NCI-H1105 treated with DMSO at 0.1 percent for 48 hours (cell line): ENCODE measurements at regions not wholly inside any gene's neighbourhood (a gene's known extent, or its start where the extent isn't known, plus 50 kb on each side); places are given as distances from the start of the nearest gene placed in this dataset.

Experiments used
- DNase-seq: peaks from one replicate; lab custom pipeline; 2025; lab: John Stamatoyannopoulos, UW

GRCh38 chr22:48239461-48240147, 1477.2 kb downstream of the TBC1D22A start:
- no peak for DNase-seq

- no peak for DNase-seq
These were observed 1476.5 kb downstream of the TBC1D22A start for GRCh38 chr22:48238966-48239365.

- no peak for DNase-seq
These were observed 1476.0 kb downstream of the TBC1D22A start for GRCh38 chr22:48238284-48238915.

- DNase-seq, result no peak
These were observed 1475.2 kb downstream of the TBC1D22A start for GRCh38 chr22:48237466-48238283.

- no peak for DNase-seq
These were observed 1473.8 kb downstream of the TBC1D22A start for GRCh38 chr22:48236261-48236660.

GRCh38 chr22:48235744-48236143, 1473.3 kb downstream of the TBC1D22A start:
- no peak for DNase-seq

- DNase-seq, result no peak
These were observed 1471.6 kb downstream of the TBC1D22A start for GRCh38 chr22:48234011-48234410.

GRCh38 chr22:48233586-48233985, 1471.1 kb downstream of the TBC1D22A start:
- no peak for DNase-seq

- DNase-seq, result no peak
These were observed 1466.0 kb downstream of the TBC1D22A start for GRCh38 chr22:48228468-48228867.

- no peak for DNase-seq
These were observed 1465.0 kb downstream of the TBC1D22A start for GRCh38 chr22:48227341-48228018.

- DNase-seq, result no peak
These were observed 1463.9 kb downstream of the TBC1D22A start for GRCh38 chr22:48226026-48227013.

- DNase-seq, result no peak
These were observed 1461.9 kb downstream of the TBC1D22A start for GRCh38 chr22:48224332-48224731.

- no peak for DNase-seq
These were observed 1461.2 kb downstream of the TBC1D22A start for GRCh38 chr22:48223488-48224190.

- DNase-seq, result no peak
These were observed 1460.5 kb downstream of the TBC1D22A start for GRCh38 chr22:48222742-48223487.

GRCh38 chr22:48218889-48219420, 1456.5 kb downstream of the TBC1D22A start:
- DNase-seq, result no peak

GRCh38 chr22:48217596-48217995, 1455.1 kb downstream of the TBC1D22A start:
- no peak for DNase-seq

- DNase-seq, result no peak
These were observed 1450.3 kb downstream of the TBC1D22A start for GRCh38 chr22:48212727-48213126.

GRCh38 chr22:48210812-48211211, 1448.4 kb downstream of the TBC1D22A start:
- no peak for DNase-seq

GRCh38 chr22:48210198-48210580, 1447.7 kb downstream of the TBC1D22A start:
- no peak for DNase-seq
